ENCODE measurements at regions not wholly inside any gene's neighbourhood (a gene's known extent, or its start where the extent isn't known, plus 50 kb on each side); places are given as distances from the start of the nearest gene placed in this dataset.

DNA sequence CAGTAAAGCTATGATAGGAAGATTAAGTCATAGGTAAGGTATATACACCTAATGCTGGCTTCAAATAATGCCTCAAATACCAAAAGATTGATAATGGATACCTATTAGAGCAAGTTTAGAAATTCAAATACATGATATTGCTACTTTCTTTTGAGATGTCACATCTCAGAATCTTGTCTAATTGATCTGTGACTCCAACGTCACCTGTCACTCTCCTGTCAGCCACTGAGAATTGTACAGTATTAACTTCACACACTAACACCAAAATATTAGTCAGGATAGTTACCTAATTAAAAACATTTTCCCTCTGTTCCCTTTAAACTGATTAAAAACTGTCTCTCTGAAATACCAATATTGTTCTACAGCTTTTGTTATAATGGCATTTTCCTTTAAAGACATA is 575.5 kb upstream of the ID4 start (continued):
- TF ChIP-seq RFX5 (IDR thresholded peaks at IDR 0.05; ENCODE audit: borderline replicate concordance, low read depth, low read length) = no peak

Measured in H1 (cell line).